LHCN-M2 (cell line): ENCODE measurements at regions not wholly inside any gene's neighbourhood (a gene's known extent, or its start where the extent isn't known, plus 50 kb on each side); places are given as distances from the start of the nearest gene placed in this dataset.
A peak's percentile ranks its signal among the peaks of the same experiment; 100 is the strongest.

Experiments used
- DNase-seq: peaks from one replicate; pipeline ENCODE4 v3.0.0-alpha.2; 2012; ENCODE audit warnings: low read depth

DNA sequence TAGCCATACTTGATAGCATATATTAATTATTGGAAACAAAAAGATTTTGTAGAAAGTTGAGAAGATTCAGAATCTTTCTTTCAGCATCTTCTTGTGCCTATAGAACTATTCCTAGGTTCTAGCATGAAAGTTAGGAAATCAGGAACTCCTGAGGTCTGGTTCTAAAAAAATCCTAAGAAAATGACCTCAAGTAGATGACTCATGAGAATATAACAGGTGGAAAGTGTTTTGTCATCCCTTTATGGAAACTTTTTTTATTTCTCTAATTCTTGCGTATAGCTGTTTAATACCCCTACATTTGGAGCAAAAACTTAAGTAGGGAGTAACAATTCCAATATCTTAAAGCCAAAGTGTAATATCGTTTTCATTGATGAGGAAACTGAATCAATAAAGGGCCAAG, 574.1 kb downstream of the NR2F1-AS1 start:
- DNase-seq = peak; percentile 81

DNA sequence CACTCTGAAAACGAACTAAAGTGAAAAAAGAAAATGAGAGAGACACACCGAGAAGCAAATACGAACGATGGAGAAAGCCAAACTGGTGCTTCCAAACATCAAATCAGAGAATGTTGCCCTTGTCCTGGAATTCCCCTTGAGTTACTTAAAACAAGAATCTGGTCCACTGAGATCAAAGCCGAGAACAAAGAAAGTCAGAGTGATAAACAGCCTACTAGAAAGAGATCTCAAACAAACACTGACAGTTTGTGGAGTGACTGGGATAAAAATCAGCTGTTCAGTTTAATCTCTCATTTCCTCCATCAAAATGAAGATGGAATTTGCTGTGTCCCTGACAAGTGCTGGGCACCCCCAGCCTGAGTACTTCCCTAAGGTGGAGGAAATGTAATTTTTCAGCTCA, 582.6 kb downstream of the NR2F1-AS1 start:
- peak; percentile 14 for DNase-seq

DNA sequence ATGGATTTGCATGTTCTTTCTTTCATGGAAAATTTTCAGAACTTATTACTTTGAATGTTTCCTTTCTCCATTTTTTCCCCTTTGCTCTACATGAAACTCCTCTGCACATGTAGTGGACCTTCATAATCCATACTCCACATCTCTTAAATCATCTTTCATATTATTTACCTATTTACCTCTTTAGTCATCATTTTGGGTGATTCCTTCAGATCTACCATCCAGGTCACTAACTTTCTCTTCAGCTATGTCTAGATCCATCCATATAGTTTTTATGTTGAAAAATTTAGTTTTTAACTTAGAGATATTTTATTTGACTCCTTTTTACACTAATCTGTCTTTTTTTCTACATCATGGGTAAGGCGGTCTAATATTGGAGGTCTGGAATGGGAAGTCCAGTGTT, 586.6 kb downstream of the NR2F1-AS1 start:
- DNase-seq = no peak

DNA sequence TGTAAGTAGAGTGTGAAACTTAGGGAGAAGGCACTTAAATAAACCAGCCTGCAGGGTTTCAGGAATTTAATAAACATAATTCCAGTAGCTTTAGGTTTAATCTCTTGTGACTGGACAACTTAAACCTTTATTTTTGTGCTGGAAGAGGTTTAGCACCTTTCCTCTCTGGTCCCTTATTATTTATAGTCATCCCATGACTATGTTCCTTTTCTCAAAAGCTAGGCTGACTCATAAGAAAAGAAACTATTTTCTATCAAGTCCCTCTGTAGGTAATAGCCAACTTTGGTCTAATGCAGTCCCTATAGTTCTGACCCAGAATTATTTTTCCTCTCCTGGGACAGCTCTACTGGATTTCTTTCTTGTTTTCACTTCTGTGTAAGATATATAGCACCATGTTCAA, 588.9 kb downstream of the NR2F1-AS1 start:
- no peak for DNase-seq

DNA sequence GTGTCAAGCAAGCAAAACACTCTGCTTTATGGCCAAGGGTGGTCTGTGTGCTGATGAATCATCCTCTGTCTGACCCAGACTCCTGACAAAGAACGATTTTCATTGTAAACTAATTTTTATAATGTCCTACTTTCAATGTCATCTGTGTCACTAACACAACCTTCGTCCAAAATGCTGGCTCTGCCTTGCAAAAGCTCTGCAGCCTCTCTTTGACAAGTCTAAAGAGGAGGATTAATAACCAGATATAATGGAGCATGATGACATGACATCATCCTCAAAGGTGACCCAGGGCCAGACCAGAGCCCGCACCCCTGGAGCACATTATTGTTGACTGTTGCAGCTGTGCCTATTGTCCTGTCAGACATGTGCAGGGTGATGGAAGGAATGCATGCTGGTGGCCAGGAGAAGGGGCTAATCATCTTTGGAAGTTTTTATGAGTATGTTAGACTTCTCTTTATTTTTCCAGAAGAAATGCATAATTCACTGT, 589.4 kb downstream of the NR2F1-AS1 start:
- DNase-seq = peak; percentile 27

DNA sequence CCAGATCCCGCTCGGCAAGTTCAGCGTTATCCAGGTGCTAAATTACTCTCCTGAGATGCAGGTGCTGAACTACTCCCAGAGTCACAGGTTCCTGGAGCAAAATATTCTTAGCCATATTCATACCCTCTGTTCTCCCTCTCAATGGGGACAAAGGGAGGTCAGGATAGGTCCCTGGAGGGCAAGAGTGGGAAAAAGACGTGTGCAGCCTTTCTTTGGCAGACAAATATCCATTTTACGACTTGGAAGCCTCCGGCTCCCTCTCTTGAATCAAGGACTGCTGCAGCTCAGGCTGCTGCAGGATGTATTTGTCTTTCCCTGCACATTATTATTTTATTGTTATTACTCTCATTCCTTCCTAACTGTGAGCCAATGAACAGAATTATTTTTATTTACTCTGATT, 590.2 kb downstream of the NR2F1-AS1 start:
- DNase-seq = no peak

DNA sequence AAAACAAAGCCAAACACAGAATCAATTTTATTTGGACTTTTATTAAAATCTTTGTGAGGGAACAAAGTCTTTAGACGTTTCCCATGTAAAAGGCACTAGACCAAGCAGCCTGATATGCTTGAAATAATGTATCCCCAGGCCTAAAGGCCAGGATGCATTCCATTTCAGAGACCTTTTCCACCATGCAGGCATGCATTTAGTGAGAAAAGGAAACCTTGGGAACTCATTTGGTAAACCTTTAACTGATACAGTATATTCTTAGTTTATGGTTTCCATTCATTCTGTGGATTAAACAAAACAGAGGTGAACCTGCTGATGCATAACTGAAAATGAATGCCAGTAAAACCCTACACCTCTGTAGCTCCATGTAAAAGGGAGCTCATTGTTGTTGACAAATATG, 600.0 kb downstream of the NR2F1-AS1 start:
- DNase-seq = no peak

DNA sequence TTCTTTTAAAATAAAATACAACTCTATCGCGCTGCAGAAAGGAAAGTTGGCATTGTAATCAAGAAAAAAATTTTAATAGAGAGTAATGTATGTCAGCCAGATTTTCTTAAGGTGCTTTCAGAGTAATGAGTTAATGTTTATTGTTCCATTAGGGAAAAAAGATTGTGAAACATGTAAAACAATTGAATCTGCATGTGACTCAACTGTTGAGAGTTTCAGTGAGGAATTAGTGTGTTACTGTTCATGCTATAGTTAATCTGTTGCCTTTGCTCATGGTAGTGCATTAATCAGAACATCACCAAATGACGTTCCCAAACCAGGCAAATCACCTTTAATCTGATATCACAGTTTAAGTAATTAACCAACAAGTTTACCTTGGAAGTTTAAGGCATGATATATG, 600.5 kb downstream of the NR2F1-AS1 start:
- no peak for DNase-seq

DNA sequence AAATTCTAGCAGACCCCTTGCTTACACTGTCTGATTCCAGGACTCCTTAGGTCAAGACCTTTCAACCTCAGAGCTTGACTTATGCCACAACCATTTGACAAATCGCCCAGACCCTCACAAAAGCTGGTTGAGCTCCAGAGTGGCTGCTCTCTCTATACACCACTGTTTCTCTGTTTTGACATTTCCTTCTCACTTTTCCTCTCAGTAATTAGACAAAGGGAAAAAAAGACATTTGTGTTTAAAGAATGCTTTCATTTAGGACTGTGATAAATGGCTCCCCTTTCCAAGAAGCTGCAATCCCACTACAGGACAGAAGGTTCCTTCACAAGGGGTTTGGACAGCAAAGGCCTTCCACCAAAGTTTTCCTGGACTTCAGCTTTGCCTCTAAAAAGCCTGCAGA, 601.3 kb downstream of the NR2F1-AS1 start:
- DNase-seq = no peak

DNA sequence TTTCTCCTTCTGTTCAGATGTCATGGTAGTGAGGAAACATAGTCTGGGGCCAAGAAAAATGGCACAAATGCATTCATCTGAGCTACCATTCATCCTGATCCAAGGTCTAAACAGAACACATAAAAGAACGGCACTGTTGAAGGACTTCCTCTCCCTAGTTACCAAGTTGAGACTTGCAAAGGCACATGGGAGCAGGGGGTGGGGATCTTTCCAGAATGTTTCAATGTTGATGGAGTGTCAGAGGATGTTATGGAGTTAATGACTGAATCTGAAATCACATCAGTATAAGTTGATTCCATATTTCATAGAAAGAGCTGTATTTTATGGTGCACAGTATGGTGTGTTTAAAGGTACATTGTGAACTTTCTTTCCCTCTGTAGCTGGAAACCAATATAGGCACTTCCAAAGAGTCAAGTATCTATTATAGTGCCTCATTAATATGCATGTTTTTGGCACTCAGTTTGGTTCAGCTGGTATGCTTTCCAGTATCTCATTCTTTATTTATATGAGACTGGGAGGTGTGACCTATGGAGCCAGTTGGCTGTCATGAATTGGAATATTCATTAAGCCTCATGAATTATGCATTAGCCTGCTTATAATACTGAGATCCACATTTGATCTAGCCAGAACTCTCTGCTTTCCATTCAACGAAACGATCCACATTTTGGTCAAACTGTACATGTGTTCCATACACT, 603.0 kb downstream of the NR2F1-AS1 start:
- no peak for DNase-seq

DNA sequence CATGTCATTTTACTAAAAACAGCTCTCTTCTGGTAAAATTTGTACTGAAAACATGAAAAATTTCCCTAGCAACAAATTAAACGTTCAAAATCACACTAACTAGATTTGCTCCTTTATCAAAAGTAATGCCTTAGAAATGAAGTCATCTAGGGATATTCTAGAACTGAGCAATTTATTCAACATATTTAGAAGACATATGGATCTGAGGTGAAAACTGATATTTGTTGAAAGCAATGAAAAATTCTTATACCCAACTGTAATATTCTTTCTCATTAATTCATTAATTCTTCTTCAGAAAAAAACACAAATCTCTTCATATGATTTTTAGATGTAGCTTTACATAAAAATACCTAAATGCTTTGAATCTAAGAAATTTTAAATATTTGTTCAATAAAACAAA, 604.9 kb downstream of the NR2F1-AS1 start:
- DNase-seq = no peak

DNA sequence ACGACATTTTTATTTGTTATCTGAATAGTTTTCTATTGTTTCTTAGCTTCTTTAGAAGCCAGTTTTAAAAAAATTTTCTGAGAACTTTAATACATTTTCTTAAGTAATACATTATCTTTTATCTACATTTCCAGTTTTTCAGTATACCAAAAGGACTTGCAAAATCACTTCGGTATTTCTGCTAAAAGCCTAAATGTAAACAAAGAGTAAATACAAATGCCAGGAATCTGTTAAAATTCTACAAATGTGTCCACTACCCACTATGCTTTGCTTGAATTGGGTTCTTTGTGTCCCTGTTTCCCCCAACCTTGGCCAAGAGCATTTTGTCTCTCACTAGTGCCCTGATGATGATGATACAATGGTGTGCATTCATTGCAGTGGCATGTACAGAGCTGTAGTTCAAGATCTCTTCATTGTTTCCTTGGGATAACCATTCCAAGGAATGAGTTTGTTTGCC, 611.2 kb downstream of the NR2F1-AS1 start:
- DNase-seq = no peak

DNA sequence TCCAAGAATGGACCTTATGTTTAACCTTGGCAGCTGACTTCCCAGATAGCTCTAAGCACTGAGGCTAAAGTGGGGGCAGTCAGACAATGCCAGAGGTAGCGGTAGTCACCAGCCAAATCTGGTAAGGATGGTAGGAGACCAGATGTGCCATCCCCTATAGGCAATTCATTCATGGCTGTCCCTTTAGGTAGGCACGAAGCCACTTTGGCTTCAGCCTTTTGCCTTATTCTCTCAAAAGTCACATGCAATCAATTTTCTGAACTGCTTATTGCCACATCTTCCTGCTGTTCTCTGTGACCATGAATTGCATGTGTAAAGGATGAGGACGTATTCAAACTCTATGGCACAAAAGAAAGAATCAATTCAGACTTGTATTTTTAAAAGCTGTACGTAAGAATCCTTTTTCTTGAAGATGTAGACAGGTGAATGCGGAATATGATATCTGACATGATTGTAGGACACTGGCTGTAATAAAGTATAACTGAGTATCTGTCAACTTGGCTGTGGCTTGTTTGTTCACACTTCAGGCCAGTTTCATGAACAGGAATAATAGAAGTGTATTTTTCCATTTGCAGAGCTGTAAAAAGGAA, 611.7 kb downstream of the NR2F1-AS1 start:
- no peak for DNase-seq

DNA sequence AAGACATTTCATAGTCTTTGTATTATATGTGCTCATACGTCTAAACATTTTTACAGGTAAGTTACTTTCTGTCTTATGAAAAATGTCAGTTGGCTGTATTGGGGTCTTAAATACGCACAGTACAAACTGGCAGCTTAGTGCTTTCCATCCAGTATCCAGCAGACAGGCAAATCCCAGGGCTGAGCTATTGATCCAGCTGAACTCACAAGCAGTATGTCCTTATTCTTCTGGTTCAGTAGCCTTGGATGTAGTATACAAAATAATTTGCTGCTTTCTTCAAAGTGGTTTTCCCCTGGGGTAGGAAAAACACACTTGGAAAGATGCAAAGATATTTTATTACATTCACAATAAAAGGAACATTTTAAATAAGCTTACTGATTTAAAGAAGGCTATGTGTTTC, 617.2 kb downstream of the NR2F1-AS1 start:
- DNase-seq = no peak

DNA sequence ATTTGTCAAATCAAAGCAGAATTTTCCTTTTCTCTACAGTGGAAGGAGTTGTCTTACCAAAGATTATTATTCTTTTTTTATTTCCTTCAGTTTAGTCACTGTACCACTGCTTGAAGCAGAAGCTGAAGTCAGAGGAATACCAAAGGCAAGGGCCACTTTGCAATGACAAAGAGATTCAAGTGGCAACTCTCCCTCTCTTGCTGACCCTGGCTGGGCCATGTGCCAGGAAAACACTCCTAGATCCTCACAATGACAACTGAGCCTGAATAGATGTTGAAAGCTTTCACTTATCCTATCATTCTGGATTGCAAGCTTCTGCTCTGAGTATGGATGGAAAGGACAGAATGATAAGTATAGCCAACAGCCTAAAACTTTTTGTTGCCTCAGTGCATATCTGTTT, 618.3 kb downstream of the NR2F1-AS1 start:
- DNase-seq = no peak

DNA sequence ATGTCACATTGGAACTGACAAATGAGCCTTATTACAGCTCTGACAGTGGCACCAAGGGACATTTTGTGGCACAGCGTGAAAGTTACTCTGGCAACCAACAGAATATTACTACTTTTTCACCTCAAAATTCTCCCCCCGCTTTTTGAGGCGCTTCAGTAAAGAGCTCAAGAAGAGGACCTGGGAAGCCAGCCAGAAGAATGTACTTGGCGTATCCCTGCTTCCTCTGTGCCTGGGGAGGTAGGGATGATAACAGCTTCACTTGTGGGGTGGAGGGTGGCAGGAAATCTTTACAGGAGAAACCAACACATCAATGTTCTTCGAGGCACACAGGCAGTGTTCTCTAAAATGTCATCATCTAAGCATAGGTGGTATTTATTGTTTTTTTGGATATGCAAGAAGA, 624.1 kb downstream of the NR2F1-AS1 start:
- DNase-seq = no peak

DNA sequence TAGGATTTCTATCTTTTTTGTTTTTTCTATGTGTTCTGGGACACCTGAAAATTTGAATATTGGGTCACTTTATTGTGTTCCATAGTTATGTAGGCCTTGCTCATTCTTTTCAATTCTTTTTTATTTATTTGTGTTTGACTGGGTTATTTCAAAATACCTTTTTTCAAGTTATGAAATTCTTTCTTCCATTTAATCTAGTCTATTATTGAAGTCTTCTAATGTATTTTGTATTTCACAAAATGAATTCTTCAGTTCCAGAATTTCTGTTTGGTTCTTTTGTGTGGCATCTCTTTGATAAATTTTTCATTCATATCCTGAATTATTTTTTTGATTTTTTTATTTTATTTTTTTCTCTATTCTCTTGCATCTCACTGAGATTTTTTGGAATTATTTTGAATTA, 628.8 kb downstream of the NR2F1-AS1 start:
- no peak for DNase-seq

DNA sequence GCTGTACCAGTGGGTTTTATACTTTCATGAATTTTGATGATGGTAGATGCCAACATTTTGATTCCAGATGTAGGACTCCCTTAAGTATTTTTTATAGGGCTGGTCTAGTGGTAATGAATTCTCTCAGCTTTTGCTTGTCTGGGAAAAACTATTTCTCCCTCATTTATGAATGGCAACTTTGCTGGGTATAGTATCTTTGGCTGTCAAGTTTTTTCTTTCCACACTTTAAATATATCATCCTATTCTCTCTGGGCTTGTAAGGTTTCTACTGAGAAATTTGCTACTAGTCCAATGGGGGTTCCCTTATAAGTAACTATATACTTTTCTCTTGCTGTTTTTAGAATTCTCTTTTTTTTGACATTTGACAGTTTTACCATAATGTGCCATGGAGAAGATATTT, 629.3 kb downstream of the NR2F1-AS1 start:
- no peak for DNase-seq

DNA sequence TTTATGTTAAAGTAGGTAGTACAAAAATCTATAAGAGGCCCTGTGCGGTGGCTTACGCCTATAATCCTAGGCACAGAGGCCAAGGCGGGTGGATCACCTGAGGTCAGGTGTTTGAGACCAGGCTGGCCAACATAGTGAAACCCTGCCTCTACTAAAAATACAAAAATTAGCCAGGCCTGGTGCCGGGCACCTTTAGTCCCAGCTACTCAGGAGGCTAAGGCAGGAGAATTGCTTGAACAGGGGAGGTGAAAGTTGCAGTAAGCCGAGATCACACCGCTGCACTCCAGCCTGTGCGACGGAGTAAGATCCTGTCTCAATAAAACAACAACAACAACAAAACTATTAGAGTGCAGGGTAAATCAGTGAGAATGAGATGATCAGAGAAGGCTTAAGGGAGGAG, 634.5 kb downstream of the NR2F1-AS1 start:
- DNase-seq = no peak

DNA sequence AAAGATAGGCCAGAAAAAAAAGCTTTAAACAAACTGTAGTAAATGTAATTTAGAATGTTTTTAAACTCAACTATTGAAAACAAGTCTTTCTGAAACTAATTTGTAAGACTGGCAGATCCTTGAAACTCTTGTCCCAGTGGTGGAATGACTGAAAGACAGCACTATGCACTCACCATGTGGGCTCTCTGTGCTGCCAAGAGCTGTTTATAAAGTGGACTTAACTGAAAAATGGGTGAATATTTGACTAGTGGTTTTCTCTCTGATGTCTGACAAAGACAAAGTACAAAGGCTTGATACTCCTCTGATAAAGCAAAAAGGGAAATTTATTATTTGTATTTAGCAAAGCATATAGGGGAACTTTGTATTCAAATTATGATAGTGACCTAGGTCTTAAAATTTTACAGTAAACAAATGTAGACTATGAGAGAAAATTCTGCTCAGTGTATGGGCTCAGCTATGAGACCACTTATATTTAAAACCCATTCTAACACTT, 635.4 kb downstream of the NR2F1-AS1 start:
- peak; percentile 78 for DNase-seq

DNA sequence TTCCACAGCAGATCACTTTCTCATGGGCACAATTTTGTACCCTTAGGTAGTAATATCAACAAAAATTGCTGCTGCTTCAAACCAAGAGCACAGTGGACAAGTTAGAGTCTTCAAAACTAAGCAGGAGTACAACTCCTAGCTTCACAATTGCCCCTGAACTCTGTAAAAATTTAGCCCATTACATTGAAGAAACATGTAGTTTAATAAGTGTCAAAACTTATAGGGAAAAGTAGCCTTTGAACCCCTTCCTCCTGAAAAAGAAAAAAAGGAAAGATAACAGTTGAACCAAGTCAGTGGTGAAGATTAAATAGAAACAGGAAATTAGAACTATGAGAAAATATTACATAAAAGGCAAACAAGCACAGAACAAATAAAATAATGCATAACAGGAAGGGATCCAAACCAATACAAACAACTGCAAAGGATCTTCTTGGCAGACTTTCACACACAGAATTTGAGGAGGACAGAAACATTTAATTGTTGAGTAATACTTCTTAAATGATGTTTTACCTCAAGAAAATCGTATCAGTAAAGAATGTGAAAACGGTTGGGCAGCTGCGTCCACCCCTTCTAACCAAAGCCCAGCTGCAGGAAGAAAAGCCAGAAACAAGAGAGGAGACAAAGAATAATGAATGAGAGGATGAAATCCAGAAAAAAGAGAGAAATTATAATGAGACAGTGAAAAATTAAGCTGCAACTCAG, 636.0 kb downstream of the NR2F1-AS1 start:
- peak; percentile 90 for DNase-seq

DNA sequence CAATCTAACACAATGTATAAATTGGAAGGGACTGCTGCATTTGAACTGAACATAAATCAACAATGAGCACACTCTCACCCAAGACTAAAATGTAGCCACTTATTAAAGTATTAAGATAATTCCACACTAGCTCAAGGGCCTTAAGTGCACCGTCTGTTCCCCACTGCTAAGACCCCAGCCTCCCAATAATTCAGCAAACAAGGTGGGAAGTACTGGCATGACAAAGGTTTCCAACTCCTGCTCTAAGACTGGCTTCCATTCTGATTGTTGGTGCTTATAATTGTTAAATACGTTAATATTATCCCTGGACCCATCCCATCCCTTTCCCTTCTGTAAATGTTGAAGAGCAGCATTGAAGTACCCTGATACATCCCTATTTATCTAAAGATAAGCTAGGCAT, 636.7 kb downstream of the NR2F1-AS1 start:
- DNase-seq = no peak

DNA sequence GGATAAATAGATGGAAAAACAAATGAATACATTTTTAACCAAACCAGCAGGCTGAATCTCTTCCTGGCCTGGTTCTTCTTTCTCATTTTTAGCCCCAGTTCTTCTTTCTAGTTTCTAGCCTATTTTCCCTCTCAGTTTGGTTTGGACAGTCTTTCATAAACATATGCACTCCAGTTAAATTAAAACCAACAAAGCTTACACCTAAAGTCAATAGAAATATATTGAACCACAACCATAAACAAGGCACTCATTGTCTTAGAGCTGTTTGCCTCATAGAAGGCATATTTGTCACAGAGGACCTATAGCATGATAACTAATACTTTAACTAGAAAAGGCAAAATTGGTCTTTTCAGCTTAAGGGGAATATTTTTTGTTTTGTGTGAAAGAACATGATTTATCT, 638.3 kb downstream of the NR2F1-AS1 start:
- no peak for DNase-seq
